Natural killer cell (primary cell): ENCODE measurements at regions not wholly inside any gene's neighbourhood (a gene's known extent, or its start where the extent isn't known, plus 50 kb on each side); places are given as distances from the start of the nearest gene placed in this dataset.
"Not testable (repeated sequence)": the region's sequence is repeated elsewhere in the genome, so short reads cannot be mapped to it uniquely, and the experiment has no call there.

Experiments
- ATAC-seq, 3 donors: fragments of 150-1000 bp in 2 of 3; fragments of 200-7000 bp in 1 of 3; cut with Tn5 transposase; 1 replicate in 1 of 3; 2 replicates in 2 of 3; pipeline ENCODE4 v1.10.0; 2021; ENCODE audit warnings: mild to moderate bottlenecking in 2 of 3, moderate library complexity in 2 of 3
- DNase-seq, 2 donors: peaks; one replicate each; pipeline versions ENCODE4 v3.0.0 to v3.0.0-alpha.2; 2013 to 2021; ENCODE audit warnings: mixed read lengths in 1 of 2
- H3K27ac ChIP-seq: one replicate; pipeline ENCODE4 v1.5.1; 2013; ENCODE audit warnings: mild to moderate bottlenecking, low read length
- H3K27me3 ChIP-seq: one replicate; pipeline ENCODE4 v1.6.1; 2013; ENCODE audit warnings: low read length; ENCODE audit not compliant: control insufficient read depth, insufficient read depth
- H3K36me3 ChIP-seq: one replicate; pipeline ENCODE4 v1.6.1; 2013; ENCODE audit warnings: low read length; ENCODE audit not compliant: control insufficient read depth, insufficient read depth
- H3K4me1 ChIP-seq: one replicate; pipeline ENCODE4 v1.6.1; 2013; ENCODE audit warnings: low read length; ENCODE audit not compliant: control insufficient read depth, insufficient read depth
- H3K4me3 ChIP-seq: one replicate; pipeline ENCODE4 v1.5.1; 2013; ENCODE audit warnings: low read length
- H3K9me3 ChIP-seq: one replicate; pipeline ENCODE4 v1.6.1; 2013; ENCODE audit warnings: low read length; ENCODE audit not compliant: control insufficient read depth, insufficient read depth
- H3K27ac Mint-ChIP-seq, 2 donors: one replicate each; pipeline ENCODE4 v1.8.0; 2022; ENCODE audit warnings: mild to moderate bottlenecking in 2 of 2, mixed read lengths in 2 of 2, moderate library complexity in 1 of 2
- H3K27me3 Mint-ChIP-seq, 2 donors: one replicate each; pipeline ENCODE4 v1.8.0; 2022; ENCODE audit warnings: low read depth in 2 of 2, mixed read lengths in 2 of 2
- H3K36me3 Mint-ChIP-seq: one replicate; pipeline ENCODE4 v1.8.0; 2022; ENCODE audit warnings: mixed read lengths
- H3K4me1 Mint-ChIP-seq, 2 donors: one replicate each; pipeline ENCODE4 v1.8.0; 2022; ENCODE audit warnings: mixed read lengths in 2 of 2
- H3K4me3 Mint-ChIP-seq: one replicate; pipeline ENCODE4 v1.8.0; 2022; ENCODE audit warnings: mild to moderate bottlenecking, moderate library complexity, mixed read lengths
- H3K9me3 Mint-ChIP-seq, 2 donors: one replicate each; pipeline ENCODE4 v1.8.0; 2022; ENCODE audit warnings: mixed read lengths in 2 of 2
- CTCF ChIP-seq: fragments of 200-600 bp; IDR thresholded peaks from one replicate; pipeline ENCODE4 v1.8.0; 2022; ENCODE audit warnings: antibody characterized with exemption
- WGBS: methylation state at CpG from one replicate; pipeline ENCODE4 v1.1.7; 2013; ENCODE audit warnings: missing lambda C conversion rate; ENCODE audit not compliant: insufficient coverage; 5-methylcytosine and 5-hydroxymethylcytosine counted together
- intact Hi-C: fragments of 100-400 bp; cut with micrococcal nuclease; formaldehyde crosslinking; loops from one replicate; pipeline ENCODE4 v1.14.2; 2022

- peaks cover 24 to 28% of the 10 kb centered on the region in 2 donors for H3K27me3 Mint-ChIP-seq
- intact Hi-C loops, result no loop called here
- H3K27me3 ChIP-seq, result no peaks in the 10 kb centered on the region
- H3K36me3 Mint-ChIP-seq, result no peaks in the 10 kb centered on the region
- no peak overlapping the region for H3K27ac ChIP-seq
- no peak overlapping the region for H3K4me3 Mint-ChIP-seq
- no peak for ATAC-seq
- H3K27ac Mint-ChIP-seq, result no peak overlapping the region
- H3K4me1 Mint-ChIP-seq, result no peaks in the 10 kb centered on the region
- no peaks in the 10 kb centered on the region for H3K9me3 Mint-ChIP-seq
- H3K36me3 ChIP-seq, result no peaks in the 10 kb centered on the region
- no peaks in the 10 kb centered on the region for H3K9me3 ChIP-seq
- DNase-seq, result no peak
- no peaks in the 10 kb centered on the region for H3K4me1 ChIP-seq
- WGBS, result 82% methylated on average over 4 of the region's 5 CpGs
- no peak for TF ChIP-seq CTCF
- no peak overlapping the region for H3K4me3 ChIP-seq
Observed at GRCh38 chr11:33953289-33953688, 61.4 kb upstream of the LMO2 start.

- no peaks in the 10 kb centered on the region for H3K36me3 ChIP-seq
- WGBS, result 82% methylated on average over 4 of the region's 5 CpGs
- H3K9me3 ChIP-seq, result no peaks in the 10 kb centered on the region
- no peak for TF ChIP-seq CTCF
- H3K27ac Mint-ChIP-seq, result no peak overlapping the region
- no peaks in the 10 kb centered on the region for H3K4me1 Mint-ChIP-seq
- H3K36me3 Mint-ChIP-seq, result no peaks in the 10 kb centered on the region
- intact Hi-C loops, result no loop called here
- no peaks in the 10 kb centered on the region for H3K4me1 ChIP-seq
- H3K27me3 Mint-ChIP-seq, result peaks cover 24 to 28% of the 10 kb centered on the region in 2 donors
- no peaks in the 10 kb centered on the region for H3K9me3 Mint-ChIP-seq
- no peak overlapping the region for H3K4me3 ChIP-seq
- H3K27me3 ChIP-seq, result no peaks in the 10 kb centered on the region
- H3K4me3 Mint-ChIP-seq, result no peak overlapping the region
- ATAC-seq (no peak), DNase-seq (no peak)
- H3K27ac ChIP-seq, result no peak overlapping the region
Observed at GRCh38 chr11:33952805-33953204, 60.9 kb upstream of the LMO2 start.

GRCh38 chr11:33949252-33949913, 57.5 kb upstream of the LMO2 start:
- Mint-ChIP-seq H3K36me3 (no peaks in the 10 kb centered on the region), H3K4me3 (no peak overlapping the region), H3K4me1 (no peaks in the 10 kb centered on the region), H3K9me3 (no peaks in the 10 kb centered on the region), H3K27me3 (peaks cover 14 to 15% of the 10 kb centered on the region in 2 donors), H3K27ac (no peak overlapping the region)
- H3K9me3 ChIP-seq, result no peaks in the 10 kb centered on the region
- H3K4me1 ChIP-seq, result no peaks in the 10 kb centered on the region
- H3K4me3 ChIP-seq, result no peak overlapping the region
- no peak for TF ChIP-seq CTCF
- no peak for ATAC-seq
- 86% methylated on average over 8 of the region's 8 CpGs for WGBS
- no peaks in the 10 kb centered on the region for H3K36me3 ChIP-seq
- no peak for DNase-seq
- H3K27me3 ChIP-seq, result no peaks in the 10 kb centered on the region
- H3K27ac ChIP-seq, result no peak overlapping the region
- intact Hi-C loops, result no loop called here

GRCh38 chr11:33948494-33948893, 56.6 kb upstream of the LMO2 start:
- no peaks in the 10 kb centered on the region for H3K36me3 Mint-ChIP-seq
- no peak overlapping the region for H3K4me3 Mint-ChIP-seq
- DNase-seq (no peak), ATAC-seq (no peak)
- H3K36me3 ChIP-seq, result no peaks in the 10 kb centered on the region
- intact Hi-C loops, result no loop called here
- no peaks in the 10 kb centered on the region for H3K27me3 ChIP-seq
- no peak overlapping the region for H3K27ac ChIP-seq
- no peaks in the 10 kb centered on the region for H3K4me1 Mint-ChIP-seq
- no peaks in the 10 kb centered on the region for H3K9me3 Mint-ChIP-seq
- H3K27ac Mint-ChIP-seq, result no peak overlapping the region
- H3K27me3 Mint-ChIP-seq, result peaks cover 10 to 11% of the 10 kb centered on the region in 2 donors
- 77% methylated on average over 2 of the region's 2 CpGs for WGBS
- TF ChIP-seq CTCF, result no peak
- no peak overlapping the region for H3K4me3 ChIP-seq
- H3K9me3 ChIP-seq, result no peaks in the 10 kb centered on the region
- H3K4me1 ChIP-seq, result no peaks in the 10 kb centered on the region

- H3K9me3 ChIP-seq, H3K4me1 ChIP-seq, ATAC-seq, H3K36me3 Mint-ChIP-seq, H3K4me3 ChIP-seq, H3K27ac ChIP-seq, DNase-seq, H3K27me3 ChIP-seq, H3K36me3 ChIP-seq, H3K27ac Mint-ChIP-seq, H3K9me3 Mint-ChIP-seq, intact Hi-C loops, H3K4me3 Mint-ChIP-seq, H3K4me1 Mint-ChIP-seq: not testable (repeated sequence)
- H3K27me3 Mint-ChIP-seq, result peaks cover 10 to 11% of the 10 kb centered on the region in 2 donors
- 88% methylated on average over 5 of the region's 5 CpGs for WGBS
Observed at GRCh38 chr11:33947918-33948317, 56.0 kb upstream of the LMO2 start.
